ENCODE measurements at regions not wholly inside any gene's neighbourhood (a gene's known extent, or its start where the extent isn't known, plus 50 kb on each side); places are given as distances from the start of the nearest gene placed in this dataset.
"Not testable (repeated sequence)": the region's sequence is repeated elsewhere in the genome, so short reads cannot be mapped to it uniquely, and the experiment has no call there.

DNA sequence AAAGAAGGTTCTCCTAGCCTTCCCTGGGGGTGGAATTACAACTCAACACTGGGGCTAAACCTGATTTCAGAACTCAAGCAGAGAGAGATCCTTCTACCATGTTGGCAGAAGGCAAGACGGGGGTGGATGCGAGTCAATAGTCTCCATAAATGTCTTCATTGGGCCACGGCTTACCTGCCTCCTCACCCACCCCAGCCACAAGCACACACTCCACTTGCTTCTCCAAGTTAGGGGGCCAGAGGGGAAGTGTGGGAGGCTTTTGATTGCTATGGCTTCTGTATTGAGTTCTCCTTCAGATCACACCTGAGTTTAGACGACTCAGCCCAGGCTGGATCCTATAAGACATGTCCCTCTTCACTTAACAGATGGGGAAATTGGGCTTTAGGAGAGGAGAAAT lies 178.9 kb downstream of the UACA start:
- peaks cover 38% of the 10 kb centered on the region for H3K27me3 Mint-ChIP-seq
- peaks cover 9% of the 10 kb centered on the region for H3K4me1 Mint-ChIP-seq
- ATAC-seq (no peak), DNase-seq (no peak)
- H3K27ac Mint-ChIP-seq = peak overlapping the region; percentile 22
- H3K36me3 Mint-ChIP-seq (ENCODE audit: low read depth) = no peaks in the 10 kb centered on the region
- no peak overlapping the region for H3K4me3 Mint-ChIP-seq
- no peaks in the 10 kb centered on the region for H3K9me3 Mint-ChIP-seq

DNA sequence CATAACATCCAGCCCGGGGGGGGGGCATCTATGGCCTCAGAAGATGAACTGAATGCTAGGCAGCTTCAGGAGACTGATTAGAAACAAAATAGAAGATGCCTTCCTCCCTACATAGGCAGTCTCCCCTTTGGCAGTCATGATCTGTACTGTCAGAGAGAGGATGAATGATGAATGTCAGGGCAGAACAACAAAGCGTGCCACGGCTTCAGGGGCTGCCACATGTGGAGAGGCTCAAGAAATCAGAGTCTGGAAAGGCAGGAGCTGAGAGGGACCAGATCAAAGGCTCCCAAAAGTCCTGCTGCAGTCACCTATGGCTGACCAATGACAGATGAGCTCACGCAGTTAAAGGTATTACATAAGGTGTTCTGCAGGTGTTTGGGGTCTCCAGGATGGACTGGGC lies 180.4 kb downstream of the UACA start:
- peaks cover 29% of the 10 kb centered on the region for H3K27me3 Mint-ChIP-seq
- H3K27ac Mint-ChIP-seq = no peak overlapping the region
- no peaks in the 10 kb centered on the region for H3K36me3 Mint-ChIP-seq (ENCODE audit: low read depth)
- ATAC-seq (no peak), DNase-seq (no peak)
- no peaks in the 10 kb centered on the region for H3K9me3 Mint-ChIP-seq
- H3K4me3 Mint-ChIP-seq = no peak overlapping the region
- peaks cover 8% of the 10 kb centered on the region for H3K4me1 Mint-ChIP-seq

GRCh38 chr15:70582143-70582945 lies 181.0 kb downstream of the UACA start:
- no peaks in the 10 kb centered on the region for H3K9me3 Mint-ChIP-seq
- H3K27ac Mint-ChIP-seq = no peak overlapping the region
- peaks cover 8% of the 10 kb centered on the region for H3K4me1 Mint-ChIP-seq
- H3K27me3 Mint-ChIP-seq = peaks cover 25% of the 10 kb centered on the region
- no peak for ATAC-seq
- DNase-seq = no peak
- no peak overlapping the region for H3K4me3 Mint-ChIP-seq
- no peaks in the 10 kb centered on the region for H3K36me3 Mint-ChIP-seq (ENCODE audit: low read depth)

GRCh38 chr15:70580958-70581357 lies 182.4 kb downstream of the UACA start:
- H3K36me3 Mint-ChIP-seq (ENCODE audit: low read depth) = no peaks in the 10 kb centered on the region
- H3K27ac Mint-ChIP-seq = no peak overlapping the region
- no peak for ATAC-seq
- no peak for DNase-seq
- H3K4me1 Mint-ChIP-seq = peaks cover 4% of the 10 kb centered on the region
- no peak overlapping the region for H3K4me3 Mint-ChIP-seq
- no peaks in the 10 kb centered on the region for H3K9me3 Mint-ChIP-seq
- peaks cover 17% of the 10 kb centered on the region for H3K27me3 Mint-ChIP-seq

DNA sequence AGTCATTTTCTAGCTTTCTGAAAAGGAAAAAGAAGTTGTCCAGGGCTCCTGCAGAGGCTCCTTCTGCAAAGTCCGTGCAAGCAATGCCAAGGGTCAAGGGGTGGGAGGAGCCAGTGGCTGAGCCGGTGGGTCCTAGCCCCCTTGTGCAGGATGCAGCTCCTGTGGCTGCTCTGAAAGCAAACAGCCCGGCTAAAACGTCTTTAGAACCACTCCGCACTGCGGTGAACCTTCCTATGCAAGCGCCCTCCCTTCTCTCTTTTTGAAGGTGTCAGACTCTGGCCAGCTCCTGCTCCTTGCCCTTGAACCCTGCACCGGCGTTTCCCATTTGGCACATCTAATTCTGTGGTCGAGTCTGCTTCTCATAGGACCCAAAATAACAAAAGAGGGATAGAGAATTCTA lies 183.1 kb downstream of the UACA start:
- no peak overlapping the region for H3K4me3 Mint-ChIP-seq
- ATAC-seq (no peak), DNase-seq (no peak)
- no peaks in the 10 kb centered on the region for H3K36me3 Mint-ChIP-seq (ENCODE audit: low read depth)
- peaks cover 13% of the 10 kb centered on the region for H3K27me3 Mint-ChIP-seq
- H3K9me3 Mint-ChIP-seq = no peaks in the 10 kb centered on the region
- no peak overlapping the region for H3K27ac Mint-ChIP-seq
- H3K4me1 Mint-ChIP-seq = no peaks in the 10 kb centered on the region

DNA sequence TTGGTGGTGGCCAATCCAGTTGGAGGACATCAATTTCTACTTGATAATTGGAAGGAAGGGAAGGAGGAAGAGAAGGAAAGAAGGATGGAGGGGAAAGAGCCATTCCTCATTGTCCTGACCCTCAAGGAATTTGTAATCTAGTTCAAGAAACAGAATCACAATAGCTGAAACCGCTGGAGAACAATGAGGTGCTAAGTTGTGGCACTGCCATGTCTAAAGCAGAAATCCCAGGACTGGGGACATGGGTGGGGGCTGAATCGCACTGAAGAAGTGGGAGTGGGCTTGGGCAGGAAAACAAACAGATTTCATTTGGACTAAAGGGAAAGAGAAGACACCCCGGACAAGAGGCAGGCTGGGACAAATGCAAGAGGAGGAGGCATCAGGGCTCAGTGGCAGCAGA lies 183.6 kb downstream of the UACA start:
- Mint-ChIP-seq H3K9me3 (no peaks in the 10 kb centered on the region), H3K27me3 (peaks cover 13% of the 10 kb centered on the region), H3K36me3 (ENCODE audit: low read depth) (no peaks in the 10 kb centered on the region), H3K4me1 (no peaks in the 10 kb centered on the region), H3K27ac (no peak overlapping the region), H3K4me3 (no peak overlapping the region)
- DNase-seq = no peak
- no peak for ATAC-seq

DNA sequence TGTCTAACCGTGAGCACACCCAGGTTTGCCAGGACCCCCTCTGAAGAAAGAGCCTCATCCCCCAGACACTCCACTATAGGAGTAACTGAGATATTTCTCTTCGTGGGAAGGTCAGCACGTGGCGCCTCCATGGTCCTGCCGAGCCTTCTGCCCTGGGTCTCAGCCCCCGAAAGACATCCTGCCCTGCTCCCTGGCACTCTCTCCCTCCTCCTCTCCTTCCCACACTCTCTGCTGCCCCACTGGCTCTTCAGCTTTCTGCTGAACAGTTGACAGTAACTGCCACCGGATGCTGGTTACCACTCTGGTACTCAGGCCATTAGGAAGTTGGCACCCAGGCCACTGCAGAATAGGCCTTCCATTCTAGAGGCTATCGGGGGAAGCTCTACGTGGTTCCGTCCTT lies 185.2 kb downstream of the UACA start:
- no peak for DNase-seq
- H3K4me1 Mint-ChIP-seq = no peaks in the 10 kb centered on the region
- no peak for ATAC-seq
- H3K9me3 Mint-ChIP-seq = peaks cover 4% of the 10 kb centered on the region
- H3K36me3 Mint-ChIP-seq (ENCODE audit: low read depth) = peaks cover 3% of the 10 kb centered on the region
- H3K4me3 Mint-ChIP-seq = no peak overlapping the region
- H3K27me3 Mint-ChIP-seq = no peaks in the 10 kb centered on the region
- no peak overlapping the region for H3K27ac Mint-ChIP-seq

DNA sequence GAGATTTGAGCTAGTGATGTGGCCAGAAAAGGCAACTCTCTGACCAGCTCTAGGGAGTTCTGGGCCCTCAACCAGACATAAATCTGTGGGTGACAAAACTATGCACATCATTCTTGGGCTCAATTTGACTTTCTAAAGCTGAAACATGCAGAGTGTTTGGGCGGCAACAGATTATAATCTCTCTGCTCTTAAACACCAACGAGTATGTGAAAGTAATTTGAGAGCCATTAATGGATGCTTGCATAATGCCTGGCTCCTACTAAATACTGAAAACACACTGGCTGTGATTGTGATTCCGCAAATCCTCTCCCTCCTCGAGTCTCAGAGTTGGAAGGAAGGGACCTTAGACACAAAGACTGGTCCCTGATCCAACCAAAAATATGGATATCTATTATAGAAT lies 186.7 kb downstream of the UACA start:
- H3K4me1 Mint-ChIP-seq = no peaks in the 10 kb centered on the region
- peaks cover 3% of the 10 kb centered on the region for H3K36me3 Mint-ChIP-seq (ENCODE audit: low read depth)
- H3K4me3 Mint-ChIP-seq = no peak overlapping the region
- no peak for DNase-seq
- ATAC-seq = no peak
- peaks cover 4% of the 10 kb centered on the region for H3K9me3 Mint-ChIP-seq
- no peaks in the 10 kb centered on the region for H3K27me3 Mint-ChIP-seq
- H3K27ac Mint-ChIP-seq = no peak overlapping the region

GRCh38 chr15:70576276-70576675 lies 187.1 kb downstream of the UACA start:
- ATAC-seq = no peak
- Mint-ChIP-seq H3K9me3 (peaks cover 4% of the 10 kb centered on the region), H3K27ac (no peak overlapping the region), H3K27me3 (no peaks in the 10 kb centered on the region), H3K36me3 (ENCODE audit: low read depth) (peaks cover 3% of the 10 kb centered on the region), H3K4me3 (no peak overlapping the region), H3K4me1 (no peaks in the 10 kb centered on the region)
- no peak for DNase-seq

GRCh38 chr15:70575231-70576226 lies 187.8 kb downstream of the UACA start:
- no peaks in the 10 kb centered on the region for H3K27me3 Mint-ChIP-seq
- ATAC-seq (no peak), DNase-seq (no peak)
- peaks cover 3% of the 10 kb centered on the region for H3K36me3 Mint-ChIP-seq (ENCODE audit: low read depth)
- peaks cover 4% of the 10 kb centered on the region for H3K9me3 Mint-ChIP-seq
- no peak overlapping the region for H3K4me3 Mint-ChIP-seq
- H3K27ac Mint-ChIP-seq = no peak overlapping the region
- no peaks in the 10 kb centered on the region for H3K4me1 Mint-ChIP-seq

- DNase-seq = not testable (repeated sequence)
These were observed 189.0 kb downstream of the UACA start for GRCh38 chr15:70574325-70574724.

GRCh38 chr15:70573121-70573850 lies 190.1 kb downstream of the UACA start:
- H3K9me3 Mint-ChIP-seq = peaks cover 4% of the 10 kb centered on the region

More at GRCh38 chr15:70574325-70574724, 189.0 kb downstream of the UACA start:
- not testable (repeated sequence) for H3K4me3 Mint-ChIP-seq; H3K36me3 Mint-ChIP-seq (ENCODE audit: low read depth); H3K27me3 Mint-ChIP-seq; ATAC-seq; H3K4me1 Mint-ChIP-seq; H3K27ac Mint-ChIP-seq; H3K9me3 Mint-ChIP-seq

DNA sequence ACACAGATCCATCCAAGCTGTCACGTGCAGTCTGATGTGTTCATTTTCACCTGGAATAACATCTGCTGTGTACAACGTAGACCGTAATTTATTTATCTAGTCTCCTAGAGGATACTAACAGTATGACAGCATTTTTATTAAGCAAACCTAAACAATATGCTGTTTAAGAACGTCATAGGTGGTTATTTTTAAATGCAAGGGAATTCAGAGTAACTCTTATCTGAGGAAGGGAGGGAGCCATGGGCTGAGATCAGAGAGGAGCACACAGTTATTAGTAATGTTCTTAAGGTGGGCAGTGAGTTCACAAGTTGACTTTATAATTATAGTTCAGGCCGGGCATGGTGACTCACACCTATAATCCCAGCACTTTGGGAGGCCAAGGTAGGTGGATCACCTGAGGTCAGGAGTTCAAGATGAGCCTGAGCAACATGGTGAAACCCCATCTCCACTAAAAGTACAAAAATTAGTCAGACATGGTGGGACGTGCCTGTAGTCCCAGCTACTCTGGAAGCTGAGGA lies 193.6 kb downstream of the UACA start:
- Mint-ChIP-seq H3K27ac (no peak overlapping the region), H3K4me1 (peaks cover 11% of the 10 kb centered on the region), H3K4me3 (no peak overlapping the region), H3K36me3 (ENCODE audit: low read depth) (peaks cover 3% of the 10 kb centered on the region), H3K9me3 (peaks cover 4% of the 10 kb centered on the region), H3K27me3 (no peaks in the 10 kb centered on the region)
- ATAC-seq = peak; percentile 81
- DNase-seq = no peak

More at GRCh38 chr15:70573121-70573850, 190.1 kb downstream of the UACA start:
- no peak for ATAC-seq
- Mint-ChIP-seq H3K4me1 (peaks cover 8% of the 10 kb centered on the region), H3K27ac (no peak overlapping the region), H3K4me3 (no peak overlapping the region), H3K27me3 (no peaks in the 10 kb centered on the region), H3K36me3 (ENCODE audit: low read depth) (peaks cover 3% of the 10 kb centered on the region)
- no peak for DNase-seq

DNA sequence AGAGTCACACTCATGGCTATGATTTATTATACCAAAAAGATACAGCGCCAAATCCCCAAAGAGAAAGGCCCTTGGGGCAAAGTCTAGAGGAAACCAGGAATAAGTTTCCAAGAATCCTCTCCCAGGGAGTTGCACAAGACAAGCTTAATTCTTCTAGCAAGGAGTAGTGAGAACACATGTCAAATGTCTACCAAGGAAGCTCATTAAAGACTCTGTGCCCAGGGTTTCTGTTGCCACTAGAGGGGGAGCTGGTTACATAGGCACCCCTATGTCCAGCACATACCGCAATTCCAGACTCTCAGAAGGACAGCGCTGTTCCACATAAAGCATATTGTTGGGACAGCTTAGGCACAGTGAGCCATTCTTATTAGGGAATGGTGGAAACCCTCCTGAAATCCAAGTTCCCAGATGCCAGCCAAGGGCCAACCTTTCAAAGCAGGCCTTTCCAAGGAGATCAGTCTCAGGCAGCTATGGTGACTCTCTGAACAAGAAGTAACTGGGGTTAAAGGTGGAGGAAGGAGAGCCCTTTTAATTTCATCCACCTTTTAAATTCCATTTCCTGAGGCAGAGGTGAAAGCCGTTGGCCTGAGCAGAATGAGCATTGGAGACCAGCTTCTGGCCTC lies 194.2 kb downstream of the UACA start:
- H3K36me3 Mint-ChIP-seq (ENCODE audit: low read depth) = peaks cover 1% of the 10 kb centered on the region
- H3K4me1 Mint-ChIP-seq = peaks cover 11% of the 10 kb centered on the region
- no peaks in the 10 kb centered on the region for H3K27me3 Mint-ChIP-seq
- ATAC-seq (no peak), DNase-seq (no peak)
- no peak overlapping the region for H3K27ac Mint-ChIP-seq
- peaks cover 2% of the 10 kb centered on the region for H3K9me3 Mint-ChIP-seq
- H3K4me3 Mint-ChIP-seq = no peak overlapping the region

Measured in activated naive CD8-positive, alpha-beta T cell treated with anti-CD3 and anti-CD28 coated beads, Interleukin-2, amount 50 U/mL, for 24 hours (primary cell).